Adrenal gland (tissue), 9 donors: ENCODE measurements at regions not wholly inside any gene's neighbourhood (a gene's known extent, or its start where the extent isn't known, plus 50 kb on each side); places are given as distances from the start of the nearest gene placed in this dataset.

ENCODE experiments used
- DNase-seq, 7 donors: peaks; one replicate each; pipeline ENCODE4 v3.0.0-alpha.2; 2019 to 2020
- H3K27ac ChIP-seq, 5 donors: fragments of 200-600 bp; sonication (generic) in 4 of 5; 1 replicate in 3 of 5; 2 replicates in 2 of 5; pipeline versions ENCODE4 v1.5.1 to v1.8.0; 2016 to 2020; ENCODE audit warnings: mild to moderate bottlenecking in 1 of 5
- H3K27me3 ChIP-seq: fragments of 200-600 bp; 2 replicates; pipeline ENCODE4 v1.8.0; 2021
- H3K36me3 ChIP-seq, 2 donors: fragments of 200-600 bp; replicated peaks in 1 of 2; 1 replicate in 1 of 2; 2 replicates in 1 of 2; pipeline versions ENCODE4 v1.5.1 to v1.8.0; 2018 to 2022
- H3K4me1 ChIP-seq, 2 donors: fragments of 200-600 bp; replicated peaks in 1 of 2; 1 replicate in 1 of 2; 2 replicates in 1 of 2; pipeline versions ENCODE4 v1.5.1 to v1.8.0; 2018 to 2021
- H3K4me3 ChIP-seq, 4 donors: fragments of 200-600 bp; sonication (generic) in 3 of 4; one replicate each; pipeline ENCODE4 v1.5.1; 2016 to 2018
- H3K9me3 ChIP-seq, 3 donors: fragments of 200-600 bp; sonication (generic) in 1 of 3; replicated peaks in 1 of 3; 1 replicate in 2 of 3; 2 replicates in 1 of 3; pipeline versions ENCODE4 v1.5.1 to v1.8.0; 2016 to 2021
- CTCF ChIP-seq, 6 experiments: fragments of 450-650 bp in 4 of 6; fragments of 200-600 bp in 2 of 6; sonication (generic) in 1 of 6; IDR thresholded peaks; 1 replicate in 5 of 6; 2 replicates in 1 of 6; pipeline versions ENCODE4 v1.5.1 to v1.8.0; 2016 to 2021; ENCODE audit warnings: antibody characterized with exemption in 6 of 6, mild to moderate bottlenecking in 2 of 6, moderate library complexity in 1 of 6
- POLR2A ChIP-seq, 2 donors: fragments of 450-650 bp; IDR thresholded peaks; one replicate each; pipeline ENCODE4 v1.6.1; 2017; ENCODE audit warnings: antibody characterized with exemption in 2 of 2, mild to moderate bottlenecking in 2 of 2, moderate library complexity in 1 of 2
- WGBS, 4 donors: extraction: QIAGEN DNeasy Blood & Tissue Kit in 2 of 4; methylation state at CpG; one replicate each; pipeline versions ENCODE4 v1.1.5 to v1.1.7; 2013 to 2017; 5-methylcytosine and 5-hydroxymethylcytosine counted together
- intact Hi-C, 2 donors: fragments of 100-400 bp; cut with DNase I; formaldehyde crosslinking; loops; one replicate each; pipeline versions ENCODE4 v1.14.1 to v1.15.0; 2022 to 2023
- donor health status: healthy with polysubstance abuse.
- donor health status: Bipolar disorder and iron deficiency.
- donor health status: DM: yes; HTN: yes; CAD: no.
- donor health status: DM: no; HTN: no; CAD: no.
- donor health status: DM: no; HTN: no; CAD: no.

GRCh38 chr1:234706199-234706598 is 96.2 kb upstream of the IRF2BP2 start:
- Histone ChIP-seq H3K27ac (no peak overlapping the region), H3K9me3 (no peaks in the 10 kb centered on the region), H3K27me3 (no peaks in the 10 kb centered on the region), H3K4me1 (peaks cover 0 to 4% of the 10 kb centered on the region in 2 donors), H3K36me3 (no peaks in the 10 kb centered on the region), H3K4me3 (no peak overlapping the region)
- 96 to 99% (median 98%) methylated on average over 3 of the region's 3 CpGs for WGBS, 4 donors
- intact Hi-C loops, result no loop called here
- TF ChIP-seq CTCF (IDR thresholded peaks at IDR 0.05) (no peak), POLR2A (IDR thresholded peaks at IDR 0.05) (no peak)
- no peak for DNase-seq

- WGBS, 4 donors, result 70 to 86% (median 75%) methylated on average over 3 of the region's 3 CpGs
- Histone ChIP-seq H3K27me3 (no peaks in the 10 kb centered on the region), H3K4me1 (peaks cover 0 to 2% of the 10 kb centered on the region in 2 donors), H3K4me3 (no peak overlapping the region), H3K36me3 (no peaks in the 10 kb centered on the region), H3K9me3 (no peaks in the 10 kb centered on the region), H3K27ac (no peak overlapping the region)
- DNase-seq, result no peak
- TF ChIP-seq CTCF (IDR thresholded peaks at IDR 0.05), result no peak
- TF ChIP-seq POLR2A (IDR thresholded peaks at IDR 0.05), result no peak
- intact Hi-C loops, result no loop called here
Measured at GRCh38 chr1:234705615-234706014, 95.6 kb upstream of the IRF2BP2 start.

GRCh38 chr1:234704106-234704887 is 94.3 kb upstream of the IRF2BP2 start:
- no peaks in the 10 kb centered on the region for H3K36me3 ChIP-seq
- peaks cover 0 to 13% of the 10 kb centered on the region in 2 donors for H3K4me1 ChIP-seq
- H3K4me3 ChIP-seq, result no peak overlapping the region
- H3K27ac ChIP-seq, result no peak overlapping the region
- intact Hi-C loops, result no loop called here
- TF ChIP-seq CTCF (IDR thresholded peaks at IDR 0.05) (no peak), POLR2A (IDR thresholded peaks at IDR 0.05) (no peak)
- no peaks in the 10 kb centered on the region for H3K27me3 ChIP-seq
- no peaks in the 10 kb centered on the region for H3K9me3 ChIP-seq
- 93 to 97% (median 94%) methylated on average over 14 of the region's 14 CpGs for WGBS, 4 donors
- no peak for DNase-seq

- Histone ChIP-seq H3K27ac (no peak overlapping the region), H3K4me1 (peaks cover 0 to 13% of the 10 kb centered on the region in 2 donors), H3K4me3 (no peak overlapping the region), H3K36me3 (no peaks in the 10 kb centered on the region), H3K27me3 (no peaks in the 10 kb centered on the region), H3K9me3 (no peaks in the 10 kb centered on the region)
- DNase-seq, result no peak
- WGBS, 4 donors, result 73 to 79% (median 76%) methylated on average over 7 of the region's 7 CpGs
- no peak for TF ChIP-seq CTCF (IDR thresholded peaks at IDR 0.05)
- TF ChIP-seq POLR2A (IDR thresholded peaks at IDR 0.05), result no peak
- intact Hi-C loops, result no loop called here
Measured at GRCh38 chr1:234702342-234703000, 92.5 kb upstream of the IRF2BP2 start.
